HG03095 (cell line): ENCODE measurements at regions not wholly inside any gene's neighbourhood (a gene's known extent, or its start where the extent isn't known, plus 50 kb on each side); places are given as distances from the start of the nearest gene placed in this dataset.
"Not testable (repeated sequence)": the region's sequence is repeated elsewhere in the genome, so short reads cannot be mapped to it uniquely, and the experiment has no call there.

Experiments
- ATAC-seq: cut with Tn5 transposase; IDR thresholded peaks from one replicate; pipeline ENCODE4 v1.9.1; 2021; ENCODE audit warnings: moderate library complexity; ENCODE audit not compliant: unreplicated experiment

DNA sequence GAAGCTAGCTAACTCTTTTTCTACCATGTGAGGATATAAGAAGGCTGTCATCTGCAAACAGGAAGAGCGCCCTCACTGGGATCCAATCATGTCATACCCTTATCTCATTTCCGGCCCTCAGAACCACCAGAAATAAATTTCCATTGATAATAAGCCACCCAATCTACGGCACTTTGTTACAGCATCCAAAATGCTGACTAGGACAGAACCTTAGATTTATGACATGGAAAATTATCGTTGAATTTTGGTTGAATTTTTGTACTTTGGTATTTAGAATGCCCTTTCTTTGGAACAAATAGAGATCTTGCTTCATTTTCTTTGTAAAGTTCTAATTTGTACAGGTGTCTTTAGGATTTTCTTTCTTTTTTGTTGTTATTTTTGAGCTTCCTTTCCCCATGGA is 53.3 kb upstream of the CYLC2 start:
- no peak for ATAC-seq

DNA sequence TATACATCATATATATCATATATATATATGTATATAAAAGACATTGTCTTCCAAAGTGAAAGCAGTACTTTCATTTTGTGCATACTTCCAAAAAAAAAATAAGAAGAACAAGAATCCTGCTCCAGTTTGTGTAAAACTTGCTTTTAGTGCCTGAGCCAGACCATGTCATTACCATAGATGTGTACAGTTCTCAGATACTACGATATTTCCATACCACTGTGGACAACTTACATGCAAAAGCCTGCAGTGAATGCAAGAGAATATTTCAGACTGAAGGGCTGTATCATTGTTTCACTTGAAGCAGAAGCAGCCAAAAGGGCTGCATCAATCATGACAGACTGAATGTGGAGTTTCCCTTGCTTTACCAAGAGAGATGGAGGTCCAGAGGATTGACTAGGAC is 72.6 kb upstream of the CYLC2 start:
- ATAC-seq: no peak

DNA sequence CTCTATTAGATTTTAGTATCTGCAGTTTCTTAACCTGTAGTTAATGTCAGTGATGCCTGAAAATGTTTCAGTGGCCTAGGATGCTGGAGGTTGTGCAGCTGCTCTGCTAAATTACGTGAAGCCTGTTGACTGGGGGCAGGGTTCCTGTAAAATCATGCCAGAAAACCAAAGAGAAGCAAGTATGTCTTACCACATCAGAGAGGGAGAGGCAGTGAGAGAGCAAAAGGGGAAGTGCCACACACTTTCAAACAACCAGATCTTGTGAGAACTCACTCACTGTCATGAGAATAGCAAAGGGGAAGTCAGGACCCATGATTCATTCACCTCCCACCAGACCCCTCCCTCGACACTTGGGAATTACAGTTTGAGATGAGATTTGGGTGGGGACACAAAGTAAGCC is 83.9 kb upstream of the CYLC2 start:
- ATAC-seq: no peak

DNA sequence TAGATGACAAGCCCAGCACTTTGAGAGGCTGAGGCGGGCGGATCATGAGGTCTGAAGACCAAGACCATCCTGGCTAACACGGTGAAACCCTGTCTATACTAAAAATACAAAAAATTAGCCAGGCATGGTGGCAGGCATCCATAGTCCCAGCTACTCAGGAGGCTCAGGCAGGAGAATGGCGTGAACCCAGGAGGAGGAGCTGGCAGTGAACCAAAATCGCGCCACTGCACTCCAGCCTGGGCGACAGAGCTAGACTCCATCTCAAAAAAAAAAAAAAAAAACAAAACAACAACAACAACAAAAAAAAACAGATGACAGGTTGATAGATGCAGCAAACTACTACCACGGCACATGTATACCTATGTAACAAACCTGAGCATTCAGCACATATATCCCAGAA is 89.3 kb upstream of the CYLC2 start:
- not testable (repeated sequence) for ATAC-seq

DNA sequence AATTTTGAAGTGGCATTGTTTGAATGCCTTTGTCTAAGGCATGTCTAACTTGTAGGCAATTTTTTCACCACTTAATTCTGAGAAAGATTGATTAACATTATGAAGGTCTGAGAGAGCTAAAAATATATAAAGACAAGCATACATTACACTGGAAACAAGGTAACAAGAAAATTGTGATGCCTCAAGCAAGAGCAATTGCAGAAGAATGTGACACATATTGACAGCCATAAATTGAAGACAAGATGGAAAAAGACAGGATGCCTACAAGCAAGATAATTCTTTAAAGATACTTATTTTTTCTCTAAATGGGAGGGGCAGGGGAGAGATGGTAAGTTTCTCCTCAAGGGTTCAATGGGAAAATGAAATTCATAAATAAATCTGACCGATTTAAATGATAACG is 103.1 kb upstream of the CYLC2 start:
- ATAC-seq: no peak

DNA sequence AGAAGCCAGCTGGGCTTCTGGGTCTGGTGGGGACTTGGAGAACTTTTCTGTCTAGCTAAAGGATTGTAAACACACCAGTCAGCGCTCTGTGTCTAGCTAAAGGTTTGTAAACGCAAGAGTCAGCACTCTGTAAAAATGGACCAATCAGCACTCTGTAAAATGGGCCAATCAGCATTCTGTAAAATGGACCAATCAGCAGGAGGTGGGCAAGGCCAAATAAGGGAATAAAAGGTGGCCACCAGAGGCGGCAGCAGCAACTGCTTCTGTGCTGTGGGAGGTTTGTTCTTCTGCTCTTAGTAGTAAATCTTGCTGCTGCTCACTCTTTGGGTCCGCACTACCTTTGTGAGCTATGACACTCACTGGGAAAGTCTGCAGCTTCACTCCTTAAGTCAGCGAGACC is 106.4 kb upstream of the CYLC2 start:
- not testable (repeated sequence) for ATAC-seq

DNA sequence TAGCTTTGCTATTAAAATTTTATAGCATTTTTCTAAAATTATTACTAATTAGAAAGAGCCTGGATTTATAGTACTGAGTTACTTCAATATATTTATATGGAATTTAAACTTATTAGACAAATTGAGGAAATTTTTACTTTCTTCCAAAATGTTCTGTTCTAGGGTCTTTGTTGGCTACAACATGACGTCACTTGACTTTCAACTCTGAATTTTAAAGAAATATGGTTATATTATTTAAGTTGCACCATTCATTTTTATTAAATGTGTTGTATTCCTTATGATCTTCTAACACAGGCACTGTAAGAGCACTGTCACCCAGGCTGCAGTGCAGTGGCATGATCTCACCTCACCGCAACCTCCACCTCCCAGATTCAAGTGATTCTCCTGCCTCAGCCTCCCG is 119.4 kb upstream of the CYLC2 start:
- no peak for ATAC-seq

DNA sequence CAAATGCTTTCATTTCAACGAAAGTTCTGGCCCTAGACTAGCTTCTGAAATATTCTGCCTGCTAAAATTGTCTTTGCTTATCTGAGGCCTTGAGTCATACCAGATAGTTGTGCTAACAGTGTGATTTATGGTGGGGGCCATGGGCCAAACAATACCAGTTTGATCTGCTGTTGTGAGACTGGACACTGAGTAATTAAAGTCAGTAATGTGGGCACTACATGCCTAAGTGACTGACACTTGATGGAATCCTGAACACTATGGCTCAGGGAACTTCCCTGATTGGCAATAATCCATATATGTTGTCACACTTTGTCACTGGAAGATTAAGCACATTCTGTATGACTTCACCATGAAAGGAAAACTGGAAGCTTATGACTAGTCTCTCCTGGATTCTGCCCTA is 127.6 kb upstream of the CYLC2 start:
- ATAC-seq: no peak

DNA sequence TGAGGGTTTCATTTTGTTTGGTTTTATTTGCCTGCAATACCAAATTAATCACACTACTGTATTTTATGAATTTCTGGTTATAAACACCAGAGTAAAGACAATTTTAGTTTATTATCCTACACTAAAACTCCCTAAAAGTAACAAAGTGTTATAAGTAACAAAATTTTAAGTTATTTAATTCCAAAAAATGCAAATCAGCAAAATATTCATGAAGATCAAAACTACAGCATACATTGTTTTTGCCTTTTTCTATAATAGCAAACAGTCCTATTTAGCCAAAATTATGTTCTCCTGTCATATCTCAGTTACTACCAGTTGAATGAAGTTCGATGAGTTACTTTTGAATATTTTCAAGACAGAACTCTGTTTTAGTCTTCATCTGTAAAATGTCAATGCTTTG is 132.7 kb upstream of the CYLC2 start:
- no peak for ATAC-seq

DNA sequence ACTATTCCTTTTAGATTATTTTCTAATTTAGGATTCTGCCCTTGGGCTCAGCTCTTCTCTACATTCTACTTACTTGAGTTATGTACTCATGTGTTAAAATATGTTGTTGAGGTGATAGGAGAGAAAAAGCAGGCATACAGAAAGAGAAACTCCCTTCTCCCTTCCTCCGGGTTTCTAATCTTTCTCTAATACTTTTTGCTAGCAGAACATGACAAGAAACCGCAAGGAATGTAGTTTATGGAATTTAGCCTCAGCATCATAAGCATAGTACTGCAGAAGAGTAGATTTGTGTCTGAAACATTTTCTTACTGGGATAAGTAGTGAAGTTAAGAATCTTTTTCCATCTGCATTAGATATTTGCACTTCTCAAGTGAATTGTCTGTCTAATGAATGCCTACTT is 139.5 kb upstream of the CYLC2 start:
- no peak for ATAC-seq

DNA sequence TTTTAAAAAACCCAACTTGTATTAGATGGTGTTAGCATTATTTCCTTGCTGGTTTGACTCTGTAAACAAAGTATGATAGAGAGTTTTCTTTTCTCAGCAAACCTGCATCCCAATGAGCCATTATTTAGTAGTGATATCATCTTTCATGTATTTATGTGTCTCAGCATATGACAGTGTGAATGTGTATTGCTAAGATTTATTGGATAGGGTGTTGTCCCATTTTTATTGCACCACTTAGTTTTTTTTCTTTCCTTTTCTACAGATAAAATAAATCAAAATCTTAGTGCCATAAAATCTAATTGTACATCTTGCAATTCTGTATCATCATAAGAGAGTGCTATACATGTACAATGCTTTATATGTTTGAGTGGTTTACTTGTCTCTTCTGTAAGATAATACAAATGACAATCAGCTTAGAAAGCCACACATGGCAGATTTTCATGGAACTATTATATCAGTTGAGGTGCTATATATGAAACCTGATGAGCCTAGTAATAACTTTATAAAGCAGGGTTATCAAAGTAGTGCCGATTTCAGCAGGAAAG is 149.2 kb upstream of the CYLC2 start:
- no peak for ATAC-seq

DNA sequence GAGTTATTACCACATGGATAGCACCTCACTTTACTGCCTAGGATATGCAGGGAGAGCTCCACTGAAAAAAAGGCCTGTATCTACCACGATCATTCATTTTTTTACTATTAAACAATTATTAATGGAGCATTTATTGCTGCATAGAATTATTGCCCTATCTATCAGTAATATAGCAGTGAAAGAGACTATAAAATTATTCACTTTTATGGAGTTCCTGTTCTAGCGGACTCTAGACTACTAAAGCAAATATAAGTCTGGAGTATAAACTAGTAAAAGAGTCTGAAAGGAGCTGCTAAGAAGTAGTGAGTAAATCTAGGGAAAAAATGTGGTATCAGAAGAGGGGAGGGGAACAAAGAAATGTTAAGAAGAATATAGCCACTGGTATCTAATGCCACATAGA is 150.4 kb upstream of the CYLC2 start:
- ATAC-seq: no peak

DNA sequence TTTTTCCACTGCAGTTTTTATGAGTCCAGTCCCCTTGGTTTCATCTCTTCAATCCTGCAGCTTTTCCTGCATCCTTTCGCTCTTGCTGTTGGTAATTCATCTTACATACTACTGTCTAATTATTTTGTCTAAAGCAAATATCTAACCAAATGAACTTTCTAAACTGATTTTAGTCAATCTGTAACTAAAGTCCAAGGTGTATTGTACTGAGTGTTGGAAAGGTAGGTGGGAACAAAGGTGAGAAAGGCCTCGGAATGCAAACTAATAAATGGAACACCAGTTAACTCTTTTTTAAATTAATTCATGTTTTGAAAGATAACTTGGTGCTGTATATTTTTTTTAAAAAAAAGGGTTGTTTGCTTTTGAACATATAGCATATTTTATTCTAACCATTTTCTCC is 152.7 kb upstream of the CYLC2 start:
- no peak for ATAC-seq

DNA sequence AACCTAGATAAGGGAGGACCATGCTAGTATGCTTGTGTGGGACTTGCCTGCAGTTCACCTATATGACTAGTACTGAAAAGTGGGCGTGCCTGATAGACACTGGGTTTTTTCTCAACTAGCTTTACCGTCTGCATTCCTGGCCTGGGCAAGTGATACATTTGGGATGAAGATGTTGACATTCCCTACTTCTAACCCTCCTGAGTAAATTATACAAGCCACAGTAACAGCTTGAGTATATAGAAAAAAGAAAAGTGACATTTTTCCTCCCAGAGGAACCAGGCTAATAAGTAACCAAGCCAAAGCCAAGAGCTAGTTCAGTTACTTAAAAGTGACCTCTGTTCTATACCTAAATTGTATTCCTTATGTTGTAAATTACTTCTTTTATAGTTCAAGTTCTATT is 153.8 kb upstream of the CYLC2 start:
- ATAC-seq: no peak

DNA sequence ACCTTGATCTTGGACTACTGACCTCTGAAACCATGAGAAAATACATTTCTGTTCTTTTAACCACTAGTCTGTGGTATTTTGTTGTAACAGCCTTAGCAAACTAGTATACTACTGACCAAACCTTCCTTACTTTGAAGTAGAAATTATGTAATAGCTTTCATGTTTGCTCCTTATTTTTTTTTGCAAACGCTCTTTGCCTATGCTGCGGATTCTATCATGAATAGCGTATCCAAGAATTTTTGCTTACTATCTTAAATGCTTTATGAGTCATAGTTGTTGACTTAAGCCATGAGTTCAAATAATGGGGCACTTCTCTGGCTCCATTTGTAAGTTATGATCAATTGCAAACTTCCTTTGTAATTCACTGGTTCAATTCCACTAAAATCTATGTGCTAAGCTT is 154.8 kb upstream of the CYLC2 start:
- no peak for ATAC-seq

DNA sequence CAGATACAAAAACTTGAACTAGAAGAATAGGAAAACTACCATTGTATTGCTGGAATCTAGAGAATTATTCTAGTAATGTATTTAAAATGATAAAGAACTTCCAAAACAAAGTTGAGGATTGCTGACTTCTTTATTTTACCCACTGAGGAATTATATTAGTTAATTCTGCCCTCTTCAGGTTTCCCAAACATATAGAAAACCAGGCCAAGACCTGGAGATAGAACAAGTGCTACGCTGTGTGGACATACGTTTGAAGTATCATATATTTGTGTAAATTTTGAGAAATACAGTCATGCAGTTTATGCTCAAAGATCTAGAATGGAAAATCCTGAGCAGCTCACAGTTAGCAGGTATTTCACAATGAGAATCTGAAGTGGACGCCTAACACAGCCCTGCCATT is 162.3 kb upstream of the CYLC2 start:
- no peak for ATAC-seq

DNA sequence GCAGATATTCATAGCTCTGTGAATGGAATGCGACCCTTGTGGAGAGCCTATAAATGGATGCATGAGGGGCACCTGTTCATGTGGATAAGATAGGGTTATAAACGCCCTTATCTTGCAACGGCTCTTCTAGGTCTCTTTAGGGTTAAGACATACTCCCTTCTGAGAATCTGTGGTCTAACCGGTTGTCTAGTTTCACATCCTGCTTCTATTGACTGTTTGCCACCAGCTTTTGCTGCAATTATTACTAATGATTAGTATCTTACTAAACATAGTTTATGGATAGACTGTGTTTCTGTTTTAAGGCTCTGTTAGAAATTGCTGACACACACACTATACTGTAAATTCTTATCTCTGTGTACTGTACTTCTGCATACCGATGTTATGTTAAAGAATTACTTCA is 198.9 kb upstream of the CYLC2 start:
- ATAC-seq: no peak

DNA sequence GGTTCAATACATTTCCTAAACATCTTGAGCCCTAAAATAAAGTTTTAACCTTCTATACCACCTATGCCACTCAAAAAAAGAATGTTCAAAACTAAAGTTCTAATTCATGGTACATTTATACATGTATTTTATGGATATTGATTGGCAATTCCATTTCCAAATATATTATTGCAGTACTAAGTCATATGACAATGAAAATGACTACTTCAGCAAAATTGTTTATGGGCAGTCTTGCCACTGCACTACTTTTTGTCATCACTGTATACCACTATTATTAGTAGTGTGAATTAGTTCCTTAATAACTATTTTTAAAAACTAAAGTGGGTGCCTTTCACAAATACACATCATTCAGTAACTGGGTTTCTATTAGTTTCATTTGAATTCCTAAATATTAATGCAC is 199.6 kb upstream of the CYLC2 start:
- ATAC-seq: no peak

DNA sequence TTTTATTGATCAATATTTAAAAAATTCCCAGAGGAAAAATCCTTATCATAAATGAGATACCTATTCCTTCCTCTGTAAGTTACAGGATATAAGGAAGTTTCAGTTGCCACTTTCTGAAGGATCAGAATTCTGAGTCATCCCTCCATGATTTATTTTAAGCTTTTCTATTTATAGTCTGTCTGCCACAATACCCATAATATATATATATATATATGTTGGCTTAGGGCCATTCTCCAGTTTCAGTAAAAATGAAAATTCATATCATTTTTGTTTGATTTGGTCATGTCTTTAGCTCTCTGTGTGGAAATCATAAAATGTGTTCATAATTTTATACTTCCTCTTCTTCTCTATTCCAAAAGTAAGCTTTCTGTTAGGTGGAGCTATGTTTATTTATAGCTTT is 215.8 kb upstream of the CYLC2 start:
- no peak for ATAC-seq

DNA sequence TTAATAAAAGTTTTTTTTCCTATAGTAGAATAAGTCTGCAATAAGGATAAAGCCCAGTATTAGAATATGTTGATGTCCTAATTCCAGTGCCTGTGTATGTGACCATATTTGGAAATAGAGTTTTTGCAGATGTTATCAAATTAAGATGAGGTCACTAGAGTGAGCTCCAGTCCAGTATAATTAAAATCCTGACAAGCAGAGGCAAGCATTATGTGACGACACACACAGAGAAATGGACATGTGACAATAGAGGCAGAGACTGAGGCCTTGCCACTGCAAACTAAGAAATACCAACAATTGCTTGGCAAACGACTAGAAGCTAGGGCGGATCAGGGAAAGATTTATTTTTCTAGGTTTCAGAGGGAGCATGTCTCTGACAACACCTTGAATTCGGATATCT is 216.4 kb upstream of the CYLC2 start:
- no peak for ATAC-seq

DNA sequence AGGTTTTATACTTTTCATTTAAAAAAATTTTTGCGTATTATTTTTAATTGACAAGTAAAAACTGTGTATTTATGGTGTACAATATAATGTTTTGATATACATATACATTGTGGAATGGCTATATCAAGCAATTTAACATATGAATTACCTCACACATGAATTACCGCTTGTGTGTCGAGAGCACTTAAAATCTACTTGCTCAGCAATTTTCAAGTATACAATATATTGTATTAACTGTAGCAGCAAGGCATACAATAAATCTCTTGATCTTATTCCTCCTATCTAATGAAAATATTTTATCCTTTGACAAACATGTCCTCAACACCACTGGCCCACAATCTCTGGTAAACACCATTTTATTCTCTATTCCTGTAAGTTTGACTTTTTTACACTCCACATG is 224.4 kb upstream of the CYLC2 start:
- no peak for ATAC-seq

DNA sequence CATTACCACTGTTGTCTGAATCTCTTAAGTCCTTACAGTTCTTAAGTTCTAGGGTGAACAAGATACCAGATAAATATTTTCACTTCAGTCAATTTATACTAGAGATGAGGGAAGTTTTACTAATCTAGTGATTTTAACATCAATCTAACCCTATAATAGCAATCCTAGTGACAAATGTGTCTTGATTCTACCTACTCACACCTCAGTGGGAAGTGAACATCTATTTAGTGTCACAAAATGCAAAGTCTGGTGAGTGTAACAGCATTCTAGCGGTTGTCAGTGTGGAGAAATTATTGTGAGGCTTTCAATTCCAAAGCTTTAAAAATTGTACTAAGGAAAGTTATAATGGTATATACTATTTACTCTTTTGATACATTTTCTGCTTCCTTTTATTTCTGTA is 225.8 kb upstream of the CYLC2 start:
- no peak for ATAC-seq

DNA sequence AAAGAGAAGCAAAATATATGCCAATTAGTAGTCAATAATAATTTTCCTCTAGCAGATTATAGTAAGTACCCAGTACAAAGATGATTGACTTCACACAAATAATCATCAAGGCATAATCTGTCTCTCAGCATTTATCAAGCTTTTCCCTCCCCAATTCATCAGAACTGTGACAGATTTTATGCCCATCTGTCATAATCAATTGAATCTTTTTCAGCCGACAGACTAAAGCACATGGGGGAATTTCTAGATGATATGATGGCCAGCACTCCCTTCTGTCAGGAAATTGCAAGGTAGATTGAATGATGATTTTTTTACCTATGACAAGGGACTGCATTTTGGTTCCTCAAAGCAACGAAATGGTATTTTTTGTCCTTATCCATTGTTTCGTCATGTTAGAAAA is 227.1 kb upstream of the CYLC2 start:
- no peak for ATAC-seq

DNA sequence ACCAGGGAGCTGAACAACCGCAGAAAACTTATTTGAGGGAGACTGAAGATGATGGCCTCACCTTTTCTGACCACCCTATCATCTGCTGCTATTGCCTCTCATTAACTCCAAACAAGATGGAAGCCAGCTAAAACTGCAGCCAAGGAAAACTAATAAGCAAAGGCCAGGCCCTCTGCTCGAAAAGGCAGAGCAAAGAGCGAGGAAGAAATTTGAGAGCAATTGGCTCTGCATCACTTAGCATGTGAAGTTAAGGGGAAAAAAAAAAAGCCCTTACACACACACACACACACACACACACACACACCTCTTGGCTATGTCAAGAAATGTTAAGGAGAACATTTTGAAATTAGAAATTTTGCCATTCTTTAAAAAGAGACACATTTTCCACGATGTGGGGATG is 228.1 kb upstream of the CYLC2 start:
- ATAC-seq: no peak
